SK-N-SH treated with all-trans-retinoic acid at 6 μM for 48 hours (cell line): ENCODE measurements at regions not wholly inside any gene's neighbourhood (a gene's known extent, or its start where the extent isn't known, plus 50 kb on each side); places are given as distances from the start of the nearest gene placed in this dataset.

ENCODE experiments used
- ATAC-seq: fragments of 200-7000 bp; cut with Tn5 transposase; 3 replicates; pipeline ENCODE4 v1.9.1; 2020; ENCODE audit warnings: mild to moderate bottlenecking, moderate library complexity
- ARNTL ChIP-seq: fragments of 450-650 bp; formaldehyde crosslinking; IDR thresholded peaks from 2 replicates; pipeline ENCODE4 v1.5.0; 2020; ENCODE audit warnings: low read depth, mild to moderate bottlenecking, moderate library complexity, borderline replicate concordance
- BACH2 ChIP-seq: fragments of 250-450 bp; sonication (Bioruptor Pico); IDR thresholded peaks from 2 replicates; pipeline ENCODE4 v1.9.0; 2021; ENCODE audit warnings: mild to moderate bottlenecking, borderline replicate concordance
- CREB5 ChIP-seq: fragments of 250-450 bp; sonication (Bioruptor Pico); IDR thresholded peaks from 2 replicates; pipeline ENCODE4 v1.5.1; 2020; ENCODE audit warnings: low read depth, mild to moderate bottlenecking, moderate library complexity
- CSDC2 ChIP-seq: fragments of 250-450 bp; sonication (Bioruptor Pico); IDR thresholded peaks from 2 replicates; pipeline ENCODE4 v1.5.0; 2020; ENCODE audit warnings: mild to moderate bottlenecking, moderate library complexity
- ESRRG ChIP-seq: fragments of 250-450 bp; sonication (Bioruptor Pico); IDR thresholded peaks from 2 replicates; pipeline ENCODE4 v1.6.1; 2021; ENCODE audit warnings: mild to moderate bottlenecking
- GLIS3 ChIP-seq: fragments of 250-450 bp; sonication (Bioruptor Pico); IDR thresholded peaks from 2 replicates; pipeline ENCODE4 v1.5.0; 2020; ENCODE audit warnings: mild to moderate bottlenecking, moderate library complexity
- ISL1 ChIP-seq: fragments of 250-450 bp; sonication (Bioruptor Pico); IDR thresholded peaks from 2 replicates; pipeline ENCODE4 v2.1.2; 2022; ENCODE audit warnings: mild to moderate bottlenecking, moderate library complexity
- OSR1 ChIP-seq: fragments of 250-450 bp; sonication (Bioruptor Pico); IDR thresholded peaks from 2 replicates; pipeline ENCODE4 v1.8.0; 2022; ENCODE audit warnings: moderate library complexity, mild to moderate bottlenecking, inconsistent platforms
- POU6F1 ChIP-seq: fragments of 250-450 bp; sonication (Bioruptor Pico); IDR thresholded peaks from 2 replicates; pipeline ENCODE4 v1.8.0; 2021; ENCODE audit warnings: low read depth, mild to moderate bottlenecking, moderate library complexity, borderline replicate concordance
- PPARA ChIP-seq: fragments of 250-450 bp; sonication (Bioruptor Pico); IDR thresholded peaks from 2 replicates; pipeline ENCODE4 v1.5.0; 2020; ENCODE audit warnings: mild to moderate bottlenecking, borderline replicate concordance
- RARB ChIP-seq: fragments of 250-450 bp; sonication (Bioruptor Pico); IDR thresholded peaks from 2 replicates; pipeline ENCODE4 v1.8.0; 2021; ENCODE audit warnings: mild to moderate bottlenecking, moderate library complexity
- SNAI2 ChIP-seq: fragments of 250-450 bp; sonication (Bioruptor Pico); IDR thresholded peaks from 2 replicates; pipeline ENCODE4 v1.5.0; 2020; ENCODE audit warnings: mild to moderate bottlenecking, moderate library complexity
- TCF4 ChIP-seq: fragments of 250-450 bp; sonication (Bioruptor Pico); IDR thresholded peaks from 2 replicates; pipeline ENCODE4 v1.8.0; 2021; ENCODE audit warnings: mild to moderate bottlenecking, moderate library complexity, borderline replicate concordance
- TOX ChIP-seq: fragments of 250-450 bp; sonication (Bioruptor Pico); IDR thresholded peaks from 2 replicates; pipeline ENCODE4 v1.8.0; 2021; ENCODE audit warnings: mild to moderate bottlenecking, moderate library complexity, borderline replicate concordance
- ZC3H10 ChIP-seq: fragments of 250-450 bp; sonication (Bioruptor Pico); IDR thresholded peaks from 2 replicates; pipeline ENCODE4 v1.5.1; 2021; ENCODE audit warnings: mild to moderate bottlenecking, moderate library complexity
- ZFP3 ChIP-seq: fragments of 250-450 bp; sonication (Bioruptor Pico); IDR thresholded peaks from 2 replicates; pipeline ENCODE4 v1.5.0; 2020; ENCODE audit warnings: mild to moderate bottlenecking, moderate library complexity
- ZFP30 ChIP-seq: fragments of 450-650 bp; formaldehyde crosslinking; IDR thresholded peaks from 2 replicates; pipeline ENCODE4 v1.5.0; 2022; ENCODE audit warnings: mild to moderate bottlenecking, moderate library complexity
- ZNF565 ChIP-seq: fragments of 450-650 bp; formaldehyde crosslinking; conservative IDR thresholded peaks from 2 replicates; pipeline ENCODE4 v1.5.0; 2020; ENCODE audit warnings: low read depth, mild to moderate bottlenecking, moderate library complexity
- ZNF70 ChIP-seq: fragments of 450-650 bp; formaldehyde crosslinking; IDR thresholded peaks from 2 replicates; pipeline ENCODE4 v1.5.0; 2020; ENCODE audit warnings: mild to moderate bottlenecking, moderate library complexity
- ZNF8 ChIP-seq: fragments of 450-650 bp; formaldehyde crosslinking; IDR thresholded peaks from 2 replicates; pipeline ENCODE4 v1.5.0; 2020; ENCODE audit warnings: mild to moderate bottlenecking, moderate library complexity
- TF ChIP-seq, protein P1 (sequence below): fragments of 250-450 bp; sonication (Bioruptor Pico); IDR thresholded peaks from 2 replicates; pipeline ENCODE4 v1.8.0; 2020; ENCODE audit warnings: mild to moderate bottlenecking, moderate library complexity, borderline replicate concordance
- TF ChIP-seq, protein P2 (sequence below): fragments of 250-450 bp; sonication (Bioruptor Pico); IDR thresholded peaks from 2 replicates; pipeline ENCODE4 v1.5.0; 2020; ENCODE audit warnings: mild to moderate bottlenecking, moderate library complexity
- TF ChIP-seq, protein P3 (sequence below): fragments of 250-450 bp; sonication (Bioruptor Pico); IDR thresholded peaks from 2 replicates; pipeline ENCODE4 v1.5.1; 2021; ENCODE audit warnings: mild to moderate bottlenecking, moderate library complexity

DNA sequence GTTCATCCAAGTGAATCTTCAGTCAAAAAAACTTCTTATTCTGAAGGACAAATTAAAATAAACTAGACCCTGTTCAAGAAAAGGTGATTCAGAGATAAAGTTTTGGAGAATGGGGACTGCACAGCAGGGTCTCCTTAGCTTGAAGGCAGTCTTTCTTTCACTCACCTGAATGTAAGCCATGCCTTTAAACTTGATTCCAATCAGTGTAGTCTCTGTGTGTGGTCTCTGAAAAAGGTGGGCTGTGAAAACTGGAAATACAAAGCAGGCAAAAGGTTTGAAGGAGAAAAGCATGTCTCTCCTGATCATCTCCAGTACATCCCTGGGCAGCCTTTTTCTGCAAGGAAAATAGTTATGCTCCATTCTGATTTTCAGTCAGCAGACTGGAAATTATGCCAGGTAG lies 188.0 kb upstream of the SASH1 start:
- no peak for ATAC-seq
- TF ChIP-seq ISL1 (CRISPR knock-in tag): no peak
- TF ChIP-seq CREB5 (CRISPR knock-in tag): no peak
- no peak for TF ChIP-seq ARNTL
- no peak for TF ChIP-seq TOX
- no peak for TF ChIP-seq RARB (CRISPR knock-in tag)
- TF ChIP-seq ZFP30 (CRISPR knock-in tag): no peak
- TF ChIP-seq TCF4: no peak
- TF ChIP-seq, protein P1, sequence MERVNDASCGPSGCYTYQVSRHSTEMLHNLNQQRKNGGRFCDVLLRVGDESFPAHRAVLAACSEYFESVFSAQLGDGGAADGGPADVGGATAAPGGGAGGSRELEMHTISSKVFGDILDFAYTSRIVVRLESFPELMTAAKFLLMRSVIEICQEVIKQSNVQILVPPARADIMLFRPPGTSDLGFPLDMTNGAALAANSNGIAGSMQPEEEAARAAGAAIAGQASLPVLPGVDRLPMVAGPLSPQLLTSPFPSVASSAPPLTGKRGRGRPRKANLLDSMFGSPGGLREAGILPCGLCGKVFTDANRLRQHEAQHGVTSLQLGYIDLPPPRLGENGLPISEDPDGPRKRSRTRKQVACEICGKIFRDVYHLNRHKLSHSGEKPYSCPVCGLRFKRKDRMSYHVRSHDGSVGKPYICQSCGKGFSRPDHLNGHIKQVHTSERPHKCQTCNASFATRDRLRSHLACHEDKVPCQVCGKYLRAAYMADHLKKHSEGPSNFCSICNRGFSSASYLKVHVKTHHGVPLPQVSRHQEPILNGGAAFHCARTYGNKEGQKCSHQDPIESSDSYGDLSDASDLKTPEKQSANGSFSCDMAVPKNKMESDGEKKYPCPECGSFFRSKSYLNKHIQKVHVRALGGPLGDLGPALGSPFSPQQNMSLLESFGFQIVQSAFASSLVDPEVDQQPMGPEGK (CRISPR knock-in tag): no peak
- no peak for TF ChIP-seq CSDC2 (CRISPR knock-in tag)
- TF ChIP-seq, protein P2, sequence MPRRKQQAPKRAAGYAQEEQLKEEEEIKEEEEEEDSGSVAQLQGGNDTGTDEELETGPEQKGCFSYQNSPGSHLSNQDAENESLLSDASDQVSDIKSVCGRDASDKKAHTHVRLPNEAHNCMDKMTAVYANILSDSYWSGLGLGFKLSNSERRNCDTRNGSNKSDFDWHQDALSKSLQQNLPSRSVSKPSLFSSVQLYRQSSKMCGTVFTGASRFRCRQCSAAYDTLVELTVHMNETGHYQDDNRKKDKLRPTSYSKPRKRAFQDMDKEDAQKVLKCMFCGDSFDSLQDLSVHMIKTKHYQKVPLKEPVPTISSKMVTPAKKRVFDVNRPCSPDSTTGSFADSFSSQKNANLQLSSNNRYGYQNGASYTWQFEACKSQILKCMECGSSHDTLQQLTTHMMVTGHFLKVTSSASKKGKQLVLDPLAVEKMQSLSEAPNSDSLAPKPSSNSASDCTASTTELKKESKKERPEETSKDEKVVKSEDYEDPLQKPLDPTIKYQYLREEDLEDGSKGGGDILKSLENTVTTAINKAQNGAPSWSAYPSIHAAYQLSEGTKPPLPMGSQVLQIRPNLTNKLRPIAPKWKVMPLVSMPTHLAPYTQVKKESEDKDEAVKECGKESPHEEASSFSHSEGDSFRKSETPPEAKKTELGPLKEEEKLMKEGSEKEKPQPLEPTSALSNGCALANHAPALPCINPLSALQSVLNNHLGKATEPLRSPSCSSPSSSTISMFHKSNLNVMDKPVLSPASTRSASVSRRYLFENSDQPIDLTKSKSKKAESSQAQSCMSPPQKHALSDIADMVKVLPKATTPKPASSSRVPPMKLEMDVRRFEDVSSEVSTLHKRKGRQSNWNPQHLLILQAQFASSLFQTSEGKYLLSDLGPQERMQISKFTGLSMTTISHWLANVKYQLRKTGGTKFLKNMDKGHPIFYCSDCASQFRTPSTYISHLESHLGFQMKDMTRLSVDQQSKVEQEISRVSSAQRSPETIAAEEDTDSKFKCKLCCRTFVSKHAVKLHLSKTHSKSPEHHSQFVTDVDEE: no peak
- TF ChIP-seq ZC3H10 (CRISPR knock-in tag): no peak
- no peak for TF ChIP-seq ESRRG (CRISPR knock-in tag)
- no peak for TF ChIP-seq ZNF565
- no peak for TF ChIP-seq ZFP3 (CRISPR knock-in tag)
- no peak for TF ChIP-seq GLIS3
- TF ChIP-seq ZNF70 (CRISPR knock-in tag): no peak
- no peak for TF ChIP-seq SNAI2 (CRISPR knock-in tag)
- no peak for TF ChIP-seq OSR1 (CRISPR knock-in tag)
- no peak for TF ChIP-seq ZNF8

GRCh38 chr6:148155293-148155692 lies 187.3 kb upstream of the SASH1 start:
- no peak for TF ChIP-seq ZNF70 (CRISPR knock-in tag)
- ATAC-seq: no peak

GRCh38 chr6:148157841-148158240 lies 184.8 kb upstream of the SASH1 start:
- ATAC-seq: no peak
- TF ChIP-seq POU6F1 (CRISPR knock-in tag) (no peak), CSDC2 (CRISPR knock-in tag) (no peak), BACH2 (CRISPR knock-in tag) (no peak), ZNF565 (no peak), ZFP3 (CRISPR knock-in tag) (no peak), ESRRG (CRISPR knock-in tag) (no peak), ARNTL (no peak), ISL1 (CRISPR knock-in tag) (no peak), ZFP30 (CRISPR knock-in tag) (no peak), TCF4 (no peak), OSR1 (CRISPR knock-in tag) (no peak), SNAI2 (CRISPR knock-in tag) (no peak), PPARA (no peak), RARB (CRISPR knock-in tag) (no peak)
- TF ChIP-seq, protein P3, sequence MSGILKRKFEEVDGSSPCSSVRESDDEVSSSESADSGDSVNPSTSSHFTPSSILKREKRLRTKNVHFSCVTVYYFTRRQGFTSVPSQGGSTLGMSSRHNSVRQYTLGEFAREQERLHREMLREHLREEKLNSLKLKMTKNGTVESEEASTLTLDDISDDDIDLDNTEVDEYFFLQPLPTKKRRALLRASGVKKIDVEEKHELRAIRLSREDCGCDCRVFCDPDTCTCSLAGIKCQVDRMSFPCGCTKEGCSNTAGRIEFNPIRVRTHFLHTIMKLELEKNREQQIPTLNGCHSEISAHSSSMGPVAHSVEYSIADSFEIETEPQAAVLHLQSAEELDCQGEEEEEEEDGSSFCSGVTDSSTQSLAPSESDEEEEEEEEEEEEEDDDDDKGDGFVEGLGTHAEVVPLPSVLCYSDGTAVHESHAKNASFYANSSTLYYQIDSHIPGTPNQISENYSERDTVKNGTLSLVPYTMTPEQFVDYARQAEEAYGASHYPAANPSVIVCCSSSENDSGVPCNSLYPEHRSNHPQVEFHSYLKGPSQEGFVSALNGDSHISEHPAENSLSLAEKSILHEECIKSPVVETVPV (CRISPR knock-in tag): no peak
- TF ChIP-seq, protein P2: no peak
